SK-N-MC (cell line): ENCODE measurements at regions not wholly inside any gene's neighbourhood (a gene's known extent, or its start where the extent isn't known, plus 50 kb on each side); places are given as distances from the start of the nearest gene placed in this dataset.

ENCODE experiments used
- EZH2 ChIP-seq: fragments of 200-600 bp; sonication (generic); IDR thresholded peaks from one replicate; pipeline ENCODE4 v1.6.1; 2017; ENCODE audit warnings: antibody characterized with exemption
- POLR2AphosphoS5 ChIP-seq: IDR thresholded peaks from 2 replicates; pipeline ENCODE4 v1.6.1; 2012; ENCODE audit warnings: mild to moderate bottlenecking, low read depth, low read length, borderline replicate concordance

DNA sequence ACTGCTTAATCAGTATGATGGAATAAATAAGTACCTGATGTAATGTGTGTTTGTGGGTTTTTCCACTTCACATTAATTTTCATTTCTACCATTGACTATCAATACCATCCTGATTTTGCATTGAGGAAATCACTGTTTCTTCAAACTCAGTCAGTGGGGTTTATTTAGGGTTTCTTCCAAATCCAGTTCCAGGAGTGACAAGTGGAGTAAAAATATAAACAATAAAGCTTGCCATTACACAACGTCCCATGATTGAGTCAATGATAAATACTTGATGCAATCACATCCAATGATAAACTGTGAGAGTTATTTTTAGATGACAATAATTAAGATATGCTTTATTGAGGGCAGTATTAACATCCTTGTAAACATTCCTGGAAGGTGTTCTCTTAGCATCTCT is 1037.4 kb upstream of the GJE1 start:
- TF ChIP-seq POLR2AphosphoS5 (no peak), EZH2 (no peak)
